GM12873 (cell line): ENCODE measurements at regions not wholly inside any gene's neighbourhood (a gene's known extent, or its start where the extent isn't known, plus 50 kb on each side); places are given as distances from the start of the nearest gene placed in this dataset.

ENCODE experiments used
- TF ChIP-seq, protein P1 (sequence below): IDR thresholded peaks from 2 replicates; pipeline ENCODE4 v1.5.1; 2012; ENCODE audit warnings: low read depth, mild to moderate bottlenecking, moderate library complexity, low read length, control low read depth; ENCODE audit not compliant: insufficient read depth; ENCODE audit errors: missing control alignments

DNA sequence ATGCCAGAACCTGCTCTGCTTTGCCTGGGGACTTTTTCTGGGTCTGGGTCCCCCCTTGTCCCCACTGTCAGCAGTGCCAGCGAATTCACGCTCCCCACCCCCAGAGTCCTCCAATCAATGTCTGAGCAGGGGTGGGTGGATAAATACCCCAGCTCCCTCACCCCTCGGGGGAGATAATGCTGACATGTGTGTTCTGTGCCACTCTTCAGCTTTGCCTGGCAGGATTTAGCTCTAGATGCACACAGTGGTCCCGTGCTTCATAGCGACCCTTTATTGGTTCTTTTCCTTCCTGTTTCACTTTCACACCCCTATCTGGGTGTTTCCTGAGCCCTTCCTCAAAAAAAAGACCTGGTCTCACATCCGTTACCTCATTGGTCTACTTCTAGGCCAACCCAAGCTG is 277.0 kb downstream of the NPIPA8 start:
- TF ChIP-seq, protein P1, sequence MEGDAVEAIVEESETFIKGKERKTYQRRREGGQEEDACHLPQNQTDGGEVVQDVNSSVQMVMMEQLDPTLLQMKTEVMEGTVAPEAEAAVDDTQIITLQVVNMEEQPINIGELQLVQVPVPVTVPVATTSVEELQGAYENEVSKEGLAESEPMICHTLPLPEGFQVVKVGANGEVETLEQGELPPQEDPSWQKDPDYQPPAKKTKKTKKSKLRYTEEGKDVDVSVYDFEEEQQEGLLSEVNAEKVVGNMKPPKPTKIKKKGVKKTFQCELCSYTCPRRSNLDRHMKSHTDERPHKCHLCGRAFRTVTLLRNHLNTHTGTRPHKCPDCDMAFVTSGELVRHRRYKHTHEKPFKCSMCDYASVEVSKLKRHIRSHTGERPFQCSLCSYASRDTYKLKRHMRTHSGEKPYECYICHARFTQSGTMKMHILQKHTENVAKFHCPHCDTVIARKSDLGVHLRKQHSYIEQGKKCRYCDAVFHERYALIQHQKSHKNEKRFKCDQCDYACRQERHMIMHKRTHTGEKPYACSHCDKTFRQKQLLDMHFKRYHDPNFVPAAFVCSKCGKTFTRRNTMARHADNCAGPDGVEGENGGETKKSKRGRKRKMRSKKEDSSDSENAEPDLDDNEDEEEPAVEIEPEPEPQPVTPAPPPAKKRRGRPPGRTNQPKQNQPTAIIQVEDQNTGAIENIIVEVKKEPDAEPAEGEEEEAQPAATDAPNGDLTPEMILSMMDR, result no peak

DNA sequence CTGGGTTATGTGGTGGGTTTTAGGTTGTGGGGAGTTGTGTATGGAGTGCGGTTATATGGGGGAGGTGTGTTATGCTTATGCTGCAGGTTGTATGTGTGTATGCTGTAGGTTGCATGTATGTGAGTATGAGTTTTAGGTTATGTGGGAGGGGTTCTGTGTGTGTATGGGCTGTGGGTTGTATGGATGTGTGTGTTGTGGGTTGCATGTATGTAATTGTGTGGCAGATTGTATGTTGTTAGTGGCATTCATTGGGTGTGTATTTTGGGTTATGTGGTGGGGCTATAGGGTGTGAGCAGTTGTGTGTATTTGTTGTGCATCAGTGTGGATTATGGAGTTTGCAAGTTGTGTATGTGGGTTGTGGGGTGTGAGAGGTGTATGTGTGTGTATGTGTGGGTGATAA is 277.4 kb downstream of the NPIPA8 start:
- TF ChIP-seq, protein P1, result no peak

DNA sequence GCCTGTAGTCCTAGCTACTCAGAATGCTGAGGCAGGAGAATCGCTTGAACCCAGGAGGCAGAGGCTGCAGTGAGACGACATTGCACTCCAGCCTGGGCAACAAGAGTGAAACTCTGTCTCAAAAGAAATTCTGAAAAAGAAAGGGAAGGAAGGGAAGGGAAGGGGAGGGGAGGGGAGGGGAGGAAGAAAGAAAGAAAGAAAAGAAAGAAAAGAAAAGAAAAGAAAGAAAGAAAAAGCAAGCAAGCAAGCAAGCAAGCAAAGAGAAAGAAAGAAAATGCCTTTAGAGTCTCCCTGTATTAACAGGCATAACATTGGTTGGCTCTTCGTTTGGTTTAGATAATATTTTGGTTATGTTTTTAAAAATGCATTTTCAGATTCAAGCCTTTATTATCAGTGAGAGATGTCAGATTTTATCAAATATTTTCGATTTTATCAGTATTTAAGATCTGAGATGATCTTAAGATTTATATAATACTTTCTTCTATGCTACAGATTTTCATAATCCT is 281.1 kb downstream of the NPIPA8 start:
- TF ChIP-seq, protein P1, result no peak

DNA sequence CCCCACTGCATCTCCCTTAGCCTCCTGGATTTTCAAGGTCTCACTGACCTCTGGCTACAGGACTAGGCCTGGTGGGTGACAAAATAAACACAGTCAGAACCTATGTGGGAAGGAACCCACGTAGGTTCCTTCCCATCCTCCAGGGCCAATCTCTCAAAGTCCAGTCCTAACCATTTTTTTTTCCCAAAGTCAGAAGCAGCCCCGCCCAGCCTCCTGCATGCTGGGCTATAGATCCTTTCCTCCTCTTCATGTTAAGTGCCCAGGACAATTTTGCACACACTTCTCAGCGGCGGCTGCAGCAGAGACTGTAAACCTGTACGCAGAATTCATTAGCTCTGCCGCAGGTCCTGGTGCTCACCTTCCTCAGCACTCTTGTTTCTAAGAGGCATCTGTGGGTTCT is 285.8 kb downstream of the NPIPA8 start:
- TF ChIP-seq, protein P1, result no peak

DNA sequence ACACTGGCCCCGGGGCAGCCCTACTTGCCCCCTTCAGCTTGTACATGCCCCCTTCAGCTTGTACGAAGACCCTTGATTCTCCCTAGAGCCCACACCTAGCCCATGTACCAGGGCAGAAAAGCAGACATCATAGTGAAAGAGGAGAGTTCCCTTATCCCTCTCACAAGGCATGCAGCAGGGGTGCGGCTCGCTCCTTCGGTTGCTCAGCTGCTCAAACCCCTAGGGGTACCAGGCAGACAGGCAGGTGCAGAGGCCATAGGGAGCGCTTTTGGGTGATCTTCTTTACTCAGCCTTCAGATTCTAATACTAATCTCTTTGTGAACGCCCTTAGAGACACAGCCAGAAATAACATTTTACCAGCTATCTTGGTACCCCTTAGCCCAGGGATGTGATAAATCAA is 286.3 kb downstream of the NPIPA8 start:
- TF ChIP-seq, protein P1, result no peak

DNA sequence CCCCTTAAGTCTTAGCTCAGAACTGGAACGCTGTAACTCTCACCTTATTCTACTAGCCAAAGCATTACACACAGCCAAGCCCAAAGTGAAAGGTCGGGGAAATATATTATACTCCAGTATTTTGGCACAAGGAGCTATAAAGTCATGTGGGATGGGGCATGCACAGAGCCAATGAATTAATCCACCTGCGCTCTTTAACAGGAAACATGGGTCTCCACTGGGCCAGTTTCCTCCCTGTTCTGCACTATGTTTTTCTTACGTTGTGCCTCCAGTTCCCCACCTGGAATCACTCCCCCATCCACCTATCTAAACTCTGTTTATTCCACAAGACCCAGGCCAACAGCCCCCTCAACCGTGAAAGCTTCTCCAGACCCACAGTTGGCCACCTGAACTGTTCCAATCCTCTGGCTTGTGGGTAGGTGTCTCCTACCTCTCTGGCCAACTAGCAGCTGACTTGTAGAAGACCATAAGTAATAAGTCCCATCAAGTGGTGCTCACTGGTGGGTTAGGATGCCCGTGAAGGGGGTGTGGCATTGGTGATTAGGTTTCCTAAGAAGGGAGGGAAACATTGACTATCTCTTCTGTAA is 286.9 kb downstream of the NPIPA8 start:
- TF ChIP-seq, protein P1, result no peak

DNA sequence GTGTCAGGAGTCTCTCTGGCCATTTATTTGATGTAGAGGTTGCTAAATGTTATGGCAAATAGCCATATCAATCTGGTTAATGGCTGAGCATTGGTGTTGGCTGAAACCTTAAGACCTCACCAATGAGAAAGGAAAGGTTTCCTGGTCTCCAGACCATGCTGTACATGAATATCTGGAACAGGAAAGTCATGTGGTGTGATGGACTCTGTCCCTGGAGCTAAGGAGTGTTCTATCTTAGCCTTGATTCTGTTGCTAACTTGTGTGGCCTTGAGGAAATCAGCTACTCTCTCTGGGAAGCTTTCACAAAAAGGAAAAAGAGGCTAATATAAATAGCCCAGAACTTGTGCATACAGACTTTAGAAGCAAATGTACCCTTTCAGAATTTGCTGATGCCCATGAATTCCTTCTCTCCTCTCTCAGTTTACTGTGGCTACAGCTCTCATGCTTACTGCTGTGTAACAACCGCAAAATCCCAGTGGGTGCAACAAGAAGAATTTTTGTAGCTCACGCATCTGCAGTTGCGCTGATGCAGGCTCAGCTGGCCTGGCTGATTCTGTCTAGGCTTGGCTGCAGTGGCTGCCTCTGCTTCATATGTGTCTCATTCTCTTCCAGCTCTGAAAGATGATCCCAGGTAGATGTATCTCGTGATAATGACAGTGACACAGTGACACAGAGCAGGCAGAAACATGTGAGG is 287.5 kb downstream of the NPIPA8 start:
- TF ChIP-seq, protein P1, result no peak
